ENCODE measurements at regions not wholly inside any gene's neighbourhood (a gene's known extent, or its start where the extent isn't known, plus 50 kb on each side); places are given as distances from the start of the nearest gene placed in this dataset.

DNA sequence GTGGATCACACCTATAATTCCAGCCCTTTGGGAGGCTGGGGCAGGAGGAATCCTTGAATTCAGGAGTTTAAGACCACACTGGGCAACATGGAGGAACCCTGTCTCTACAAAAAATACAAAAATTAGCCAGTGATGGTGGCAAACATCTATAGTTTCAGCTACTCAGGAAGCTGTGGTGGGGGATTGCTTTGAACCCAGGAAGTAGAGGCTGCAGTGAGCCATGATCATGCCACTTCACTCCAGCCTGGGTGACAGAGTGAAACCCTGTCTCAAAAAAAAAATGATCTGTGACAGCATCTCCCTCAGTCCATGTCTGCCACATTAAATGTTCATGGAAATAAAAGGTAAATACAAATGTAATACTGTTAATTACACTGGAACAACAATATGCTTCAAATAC, 121.4 kb upstream of the COL5A2 start:
- no peak overlapping the region for H3K56ac ChIP-seq (ENCODE audit: extremely low read depth, insufficient read depth, low read length)
- in situ Hi-C loops (cut with MboI; ENCODE audit: low sequenced_read_pairs) = no loop called here

More for the DNA sequence above, 121.4 kb upstream of the COL5A2 start:
- no peak overlapping the region for H2BK20ac ChIP-seq (ENCODE audit: low read depth, low read length)
- H2AK5ac ChIP-seq (ENCODE audit: low read depth, low read length) = no peak overlapping the region
- no peak overlapping the region for H2BK15ac ChIP-seq (ENCODE audit: low read depth, low read length)
- no TSS peak for BruUV-seq (replicated peaks)
- no peaks in the 10 kb centered on the region for H4K20me1 ChIP-seq (ENCODE audit: insufficient read depth, low read length)
- ATAC-seq (ENCODE audit: low read depth) (no peak), DNase-seq (no peak)
- H3K4me1 ChIP-seq (ENCODE audit: control insufficient read depth, insufficient read depth, low read length) = peaks cover 2% of the 10 kb centered on the region; the same call in 1 of the 2 replicates
- peaks cover 6% of the 10 kb centered on the region; the same call in 1 of the 2 replicates for H3K9me1 ChIP-seq (ENCODE audit: insufficient read depth, low read length)
- no peak overlapping the region for H4K5ac ChIP-seq (ENCODE audit: low read depth, low read length)
- POLR2A ChIA-PET (ENCODE audit: unreplicated experiment) = no interaction called here
- H2BK120ac ChIP-seq (ENCODE audit: low read depth, low read length) = no peak overlapping the region
- no peaks in the 10 kb centered on the region for H3K36me3 ChIP-seq (ENCODE audit: control insufficient read depth, insufficient read depth, low read length)
- H2BK5ac ChIP-seq (ENCODE audit: low read depth, low read length, poor library complexity, severe bottlenecking) = no peak overlapping the region
- H3K27me3 ChIP-seq (ENCODE audit: control insufficient read depth, insufficient read depth, low read length) = no peaks in the 10 kb centered on the region
- no peak overlapping the region for H3K9ac ChIP-seq (ENCODE audit: low read depth, low read length)
- H3K79me1 ChIP-seq (ENCODE audit: low read depth in 1 of 2, low read length in 2 of 2) = 0 out of 4 replicates have a peak, but pooled peaks cover 0 to 6% of the 10 kb centered on the region in 2 experiments
- dilution Hi-C loops (cut with HindIII; ENCODE audit: low sequenced_read_pairs, unreplicated experiment) (no loop called here), intact Hi-C loops (cut with micrococcal nuclease) (no loop called here)
- no peaks in the 10 kb centered on the region for H3K9me3 ChIP-seq (ENCODE audit: control insufficient read depth, insufficient read depth, low read length)
- no peak overlapping the region for H4K91ac ChIP-seq (ENCODE audit: insufficient read depth, low read depth, low read length)
- no peak overlapping the region for H2AK9ac ChIP-seq (replicated peaks; ENCODE audit: low read depth, low read length, poor library complexity)
- H3K4me2 ChIP-seq (ENCODE audit: low read depth, low read length) = no peak overlapping the region
- CTCF ChIA-PET = no interaction called here
- no peak overlapping the region for H4K8ac ChIP-seq (ENCODE audit: low read depth in 2 of 2, low read length in 2 of 2)
- no peak overlapping the region for H2AFZ ChIP-seq (replicated peaks; ENCODE audit: low read length, poor library complexity)
- H3K14ac ChIP-seq (replicated peaks; ENCODE audit: low read depth, low read length) = no peak overlapping the region
- H3K18ac ChIP-seq (ENCODE audit: low read depth, low read length) = no peak overlapping the region
- no peak overlapping the region for H3K4me3 ChIP-seq (ENCODE audit: insufficient read depth, low read depth, low read length)
- no peak overlapping the region for H3K4ac ChIP-seq (ENCODE audit: low read depth, low read length)
- TF ChIP-seq MAFK (IDR thresholded peaks at IDR 0.05; ENCODE audit: low read depth, low read length) (no peak), CTCF (conservative IDR thresholded peaks at IDR 0.05; ENCODE audit: low read depth, low read length) (no peak), BHLHE40 (IDR thresholded peaks at IDR 0.05; ENCODE audit: low read depth, low read length) (no peak), MXI1 (IDR thresholded peaks at IDR 0.05; ENCODE audit: borderline replicate concordance, low read depth, low read length) (no peak), USF2 (IDR thresholded peaks at IDR 0.05; ENCODE audit: low read depth, low read length) (no peak), ELK1 (IDR thresholded peaks at IDR 0.05; ENCODE audit: borderline replicate concordance, low read depth, low read length) (no peak), RAD21 (IDR thresholded peaks at IDR 0.05; ENCODE audit: low read length) (no peak), CHD1 (IDR thresholded peaks at IDR 0.05; ENCODE audit: low read depth, low read length) (no peak), MAZ (IDR thresholded peaks at IDR 0.05; ENCODE audit: borderline replicate concordance, low read depth, low read length) (no peak), NFE2L2 (IDR thresholded peaks at IDR 0.05; ENCODE audit: low read depth, low read length) (no peak), CEBPB (IDR thresholded peaks at IDR 0.05; ENCODE audit: low read depth, low read length) (no peak), POLR2A (IDR thresholded peaks at IDR 0.05; ENCODE audit: low read depth, low read length) (no peak), SMC3 (IDR thresholded peaks at IDR 0.05; ENCODE audit: low read depth, low read length) (no peak), RCOR1 (IDR thresholded peaks at IDR 0.05; ENCODE audit: insufficient replicate concordance, low read length) (no peak), RFX5 (IDR thresholded peaks at IDR 0.05; ENCODE audit: low read depth, low read length) (no peak)
- no peak overlapping the region for H3K27ac ChIP-seq (ENCODE audit: insufficient read depth, low read length)
- H3K23ac ChIP-seq (ENCODE audit: low read depth, low read length) = no peak overlapping the region

Measured in IMR-90 (cell line).